Adipocyte (in vitro differentiated cells): ENCODE measurements at regions not wholly inside any gene's neighbourhood (a gene's known extent, or its start where the extent isn't known, plus 50 kb on each side); places are given as distances from the start of the nearest gene placed in this dataset.

Experiments
- DNase-seq: peaks from one replicate; pipeline ENCODE4 v3.0.0-alpha.2; 2015; ENCODE audit warnings: low read depth
- H3K27me3 ChIP-seq: replicated peaks from 2 replicates; pipeline ENCODE4 v1.7.0; 2013; ENCODE audit warnings: mild to moderate bottlenecking, low read length, moderate library complexity; ENCODE audit not compliant: control insufficient read depth, insufficient read depth
- H3K36me3 ChIP-seq: 2 replicates; pipeline ENCODE4 v1.7.0; 2013; ENCODE audit warnings: low read length, mild to moderate bottlenecking, moderate library complexity; ENCODE audit not compliant: control insufficient read depth, insufficient read depth, severe bottlenecking
- H3K4me1 ChIP-seq: 2 replicates; pipeline ENCODE4 v1.7.0; 2013; ENCODE audit warnings: mild to moderate bottlenecking, low read length, moderate library complexity; ENCODE audit not compliant: control insufficient read depth, insufficient read depth
- H3K4me3 ChIP-seq: 2 replicates; pipeline ENCODE4 v1.7.0; 2013; ENCODE audit warnings: mild to moderate bottlenecking, low read length, moderate library complexity
- H3K9ac ChIP-seq: 2 replicates; pipeline ENCODE4 v1.7.0; 2013; ENCODE audit warnings: mild to moderate bottlenecking, low read length, moderate library complexity
- H3K9me3 ChIP-seq: 2 replicates; pipeline ENCODE4 v1.7.0; 2013; ENCODE audit warnings: mild to moderate bottlenecking, low read length, moderate library complexity; ENCODE audit not compliant: control insufficient read depth

- Histone ChIP-seq H3K27me3 (peaks cover 3% of the 10 kb centered on the region), H3K4me3 (no peak overlapping the region), H3K9me3 (no peaks in the 10 kb centered on the region), H3K4me1 (no peaks in the 10 kb centered on the region), H3K9ac (no peak overlapping the region), H3K36me3 (no peaks in the 10 kb centered on the region)
- no peak for DNase-seq
Observed at GRCh38 chrX:16284842-16285241, 117.6 kb downstream of the MAGEB17 start.

- Histone ChIP-seq H3K36me3 (no peaks in the 10 kb centered on the region), H3K9me3 (no peaks in the 10 kb centered on the region), H3K4me1 (no peaks in the 10 kb centered on the region), H3K27me3 (no peaks in the 10 kb centered on the region), H3K4me3 (no peak overlapping the region), H3K9ac (no peak overlapping the region)
- DNase-seq: no peak
Observed at GRCh38 chrX:16290997-16291396, 123.7 kb downstream of the MAGEB17 start.

- Histone ChIP-seq H3K4me3 (no peak overlapping the region), H3K9me3 (no peaks in the 10 kb centered on the region), H3K36me3 (no peaks in the 10 kb centered on the region), H3K9ac (no peak overlapping the region), H3K27me3 (peaks cover 4% of the 10 kb centered on the region), H3K4me1 (no peaks in the 10 kb centered on the region)
- DNase-seq: no peak
Observed at GRCh38 chrX:16300831-16301230, 133.6 kb downstream of the MAGEB17 start.

GRCh38 chrX:16304751-16305150 lies 137.5 kb downstream of the MAGEB17 start:
- Histone ChIP-seq H3K27me3 (peaks cover under 1% of the 10 kb centered on the region), H3K36me3 (no peaks in the 10 kb centered on the region), H3K4me1 (no peaks in the 10 kb centered on the region), H3K9ac (no peak overlapping the region), H3K9me3 (peaks cover 2% of the 10 kb centered on the region), H3K4me3 (no peak overlapping the region)
- DNase-seq: no peak

DNA sequence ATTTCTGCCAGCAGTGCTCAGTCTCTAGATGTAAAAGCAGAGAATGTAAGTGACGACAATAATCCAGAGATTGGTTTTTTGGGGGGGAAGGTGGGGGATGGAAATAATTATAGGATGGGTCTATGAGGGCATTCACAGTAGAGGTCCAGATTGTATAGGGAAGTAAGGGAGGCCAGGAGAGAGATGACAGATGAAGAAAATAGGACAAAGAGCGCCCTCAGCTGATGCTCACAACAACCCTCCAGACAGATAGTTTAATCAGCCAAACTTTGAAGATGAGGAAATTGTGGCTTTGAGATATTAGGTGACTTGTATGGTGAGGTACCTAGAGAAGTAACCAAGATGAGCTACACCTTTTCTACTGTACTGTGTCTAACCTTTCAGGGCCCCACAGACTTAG lies 137.9 kb downstream of the MAGEB17 start:
- Histone ChIP-seq H3K9me3 (peaks cover 2% of the 10 kb centered on the region), H3K4me1 (no peaks in the 10 kb centered on the region), H3K9ac (no peak overlapping the region), H3K36me3 (no peaks in the 10 kb centered on the region), H3K4me3 (no peak overlapping the region), H3K27me3 (peaks cover 3% of the 10 kb centered on the region)
- no peak for DNase-seq

GRCh38 chrX:16307950-16308349 lies 140.7 kb downstream of the MAGEB17 start:
- DNase-seq: no peak
- no peak overlapping the region for H3K9ac ChIP-seq
- H3K4me1 ChIP-seq: no peaks in the 10 kb centered on the region
- H3K9me3 ChIP-seq: peaks cover 2% of the 10 kb centered on the region
- H3K27me3 ChIP-seq: peaks cover 3% of the 10 kb centered on the region
- no peaks in the 10 kb centered on the region for H3K36me3 ChIP-seq
- no peak overlapping the region for H3K4me3 ChIP-seq

DNA sequence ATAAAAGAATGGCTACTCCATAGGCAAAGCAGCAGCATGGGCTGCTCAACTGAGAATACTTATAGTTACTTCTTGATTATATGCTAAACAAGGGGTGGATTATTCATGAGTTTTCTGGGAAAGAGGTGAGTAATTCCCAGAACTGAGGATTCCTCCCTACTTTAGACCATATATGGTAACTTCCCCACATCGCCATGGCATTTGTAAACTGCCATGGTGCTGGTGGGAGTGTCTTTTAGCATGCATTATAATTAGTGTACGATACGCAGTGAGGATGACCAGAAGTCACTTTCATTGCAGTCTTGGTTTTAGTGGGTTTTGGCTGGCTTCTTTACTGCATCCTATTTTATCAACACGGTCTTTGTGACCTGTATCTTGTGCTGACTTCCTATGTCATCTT lies 141.5 kb downstream of the MAGEB17 start:
- H3K4me1 ChIP-seq: no peaks in the 10 kb centered on the region
- H3K36me3 ChIP-seq: no peaks in the 10 kb centered on the region
- no peak for DNase-seq
- no peak overlapping the region for H3K4me3 ChIP-seq
- H3K9me3 ChIP-seq: peaks cover 2% of the 10 kb centered on the region
- H3K9ac ChIP-seq: no peak overlapping the region
- H3K27me3 ChIP-seq: peaks cover 3% of the 10 kb centered on the region

GRCh38 chrX:16310326-16310725 lies 143.0 kb downstream of the MAGEB17 start:
- peaks cover 2% of the 10 kb centered on the region for H3K9me3 ChIP-seq
- no peaks in the 10 kb centered on the region for H3K4me1 ChIP-seq
- H3K9ac ChIP-seq: no peak overlapping the region
- H3K36me3 ChIP-seq: no peaks in the 10 kb centered on the region
- H3K27me3 ChIP-seq: peaks cover 3% of the 10 kb centered on the region
- no peak overlapping the region for H3K4me3 ChIP-seq
- no peak for DNase-seq

DNA sequence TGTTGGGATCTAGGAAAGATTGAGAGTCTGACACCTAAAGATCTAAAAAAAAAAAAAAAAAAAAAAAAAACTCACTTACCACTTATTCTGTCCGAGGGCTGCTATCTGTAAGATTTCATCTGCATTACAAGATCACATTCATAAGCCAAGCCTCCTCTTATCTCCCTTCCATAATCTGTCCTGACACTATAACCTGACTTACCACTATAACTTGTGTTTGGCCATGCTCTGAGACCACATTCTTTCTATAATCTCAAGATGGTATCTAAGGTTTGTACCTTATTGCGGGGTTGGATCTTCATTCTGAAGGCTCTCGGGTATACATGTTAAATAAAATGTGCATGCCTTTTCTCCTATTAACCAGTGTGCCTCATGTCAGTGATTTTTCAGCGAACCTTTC lies 144.4 kb downstream of the MAGEB17 start:
- Histone ChIP-seq H3K4me3 (no peak overlapping the region), H3K36me3 (no peaks in the 10 kb centered on the region)

GRCh38 chrX:16312761-16313623 lies 145.7 kb downstream of the MAGEB17 start:
- H3K27me3 ChIP-seq: peaks cover 3% of the 10 kb centered on the region
- H3K4me1 ChIP-seq: no peaks in the 10 kb centered on the region
- H3K4me3 ChIP-seq: no peak overlapping the region
- no peaks in the 10 kb centered on the region for H3K36me3 ChIP-seq
- no peaks in the 10 kb centered on the region for H3K9me3 ChIP-seq
- no peak for DNase-seq
- H3K9ac ChIP-seq: no peak overlapping the region

More for the DNA sequence above, 144.4 kb downstream of the MAGEB17 start:
- peaks cover 2% of the 10 kb centered on the region for H3K9me3 ChIP-seq
- DNase-seq: no peak
- H3K4me1 ChIP-seq: no peaks in the 10 kb centered on the region
- peaks cover 3% of the 10 kb centered on the region for H3K27me3 ChIP-seq
- H3K9ac ChIP-seq: no peak overlapping the region

GRCh38 chrX:16316331-16316730 lies 149.1 kb downstream of the MAGEB17 start:
- Histone ChIP-seq H3K27me3 (no peaks in the 10 kb centered on the region), H3K4me3 (no peak overlapping the region), H3K9ac (no peak overlapping the region), H3K4me1 (no peaks in the 10 kb centered on the region), H3K36me3 (no peaks in the 10 kb centered on the region), H3K9me3 (no peaks in the 10 kb centered on the region)
- no peak for DNase-seq

GRCh38 chrX:16319929-16320328 lies 152.6 kb downstream of the MAGEB17 start:
- Histone ChIP-seq H3K9me3 (no peaks in the 10 kb centered on the region), H3K9ac (no peak overlapping the region), H3K4me1 (no peaks in the 10 kb centered on the region), H3K4me3 (no peak overlapping the region), H3K36me3 (no peaks in the 10 kb centered on the region), H3K27me3 (no peaks in the 10 kb centered on the region)
- DNase-seq: no peak
